HepG2 (cell line): ENCODE measurements at regions not wholly inside any gene's neighbourhood (a gene's known extent, or its start where the extent isn't known, plus 50 kb on each side); places are given as distances from the start of the nearest gene placed in this dataset.

Experiments used
- ATF3 ChIP-seq: sonication (generic); formaldehyde crosslinking; IDR thresholded peaks from 2 replicates; pipeline ENCODE4 v1.4.0; 2020; ENCODE audit warnings: missing genetic modification reagents
- BCL3 ChIP-seq: sonication (generic); formaldehyde crosslinking; IDR thresholded peaks from 2 replicates; pipeline ENCODE4 v1.5.1; 2020; ENCODE audit warnings: mild to moderate bottlenecking, missing genetic modification reagents, moderate library complexity
- BHLHE40 ChIP-seq: IDR thresholded peaks from 2 replicates; pipeline ENCODE4 v1.6.1; 2011; ENCODE audit warnings: low read length, improper control_type of control experiment
- CTCF ChIP-seq: sonication (generic); formaldehyde crosslinking; IDR thresholded peaks from 2 replicates; pipeline ENCODE4 v1.5.0; 2020; ENCODE audit warnings: mild to moderate bottlenecking, missing genetic modification reagents, moderate library complexity
- EZH2 ChIP-seq: conservative IDR thresholded peaks from 2 replicates; pipeline ENCODE4 v1.6.1; 2012; ENCODE audit warnings: mild to moderate bottlenecking, low read depth, low read length, moderate library complexity
- POLR2AphosphoS5 ChIP-seq: IDR thresholded peaks from 2 replicates; pipeline ENCODE4 v1.6.1; 2012; ENCODE audit warnings: low read depth, low read length
- TRAFD1 ChIP-seq: sonication (generic); formaldehyde crosslinking; IDR thresholded peaks from 2 replicates; pipeline ENCODE4 v1.5.1; 2020; ENCODE audit warnings: missing genetic modification reagents, mild to moderate bottlenecking, borderline replicate concordance
- ZKSCAN1 ChIP-seq: fragments of 150-350 bp; IDR thresholded peaks from 2 replicates; pipeline ENCODE4 v1.6.1; 2014; ENCODE audit warnings: low read length
- ZNF7 ChIP-seq: IDR thresholded peaks from 2 replicates; pipeline ENCODE4 v1.6.1; 2016; ENCODE audit warnings: missing biosample characterization, missing genetic modification reagents

GRCh38 chr5:29588236-29588635, 1605.2 kb upstream of the CDH6 start:
- TF ChIP-seq POLR2AphosphoS5 (no peak), CTCF (CRISPR knock-in tag) (no peak), BCL3 (CRISPR knock-in tag) (no peak), ZNF7 (no peak), ATF3 (CRISPR knock-in tag) (no peak), TRAFD1 (CRISPR knock-in tag) (no peak), EZH2 (no peak), ZKSCAN1 (no peak), BHLHE40 (no peak)
